ENCODE measurements at regions not wholly inside any gene's neighbourhood (a gene's known extent, or its start where the extent isn't known, plus 50 kb on each side); places are given as distances from the start of the nearest gene placed in this dataset.

GRCh38 chr5:30121043-30121442 is 1072.4 kb upstream of the CDH6 start:
- DNase-seq: no peak

- no peak for DNase-seq
Observed at GRCh38 chr5:30117135-30117534, 1076.4 kb upstream of the CDH6 start.

- no peak for DNase-seq
Observed at GRCh38 chr5:30113542-30113941, 1079.9 kb upstream of the CDH6 start.

GRCh38 chr5:30112867-30113266 is 1080.6 kb upstream of the CDH6 start:
- DNase-seq: no peak

GRCh38 chr5:30108051-30108450 is 1085.4 kb upstream of the CDH6 start:
- DNase-seq: no peak

- DNase-seq: no peak
Observed at GRCh38 chr5:30106596-30106995, 1086.9 kb upstream of the CDH6 start.

GRCh38 chr5:30104872-30105596 is 1088.5 kb upstream of the CDH6 start:
- DNase-seq: no peak

GRCh38 chr5:30103452-30104202 is 1089.9 kb upstream of the CDH6 start:
- DNase-seq: no peak

- DNase-seq: no peak
Observed at GRCh38 chr5:30103052-30103451, 1090.4 kb upstream of the CDH6 start.

- DNase-seq: no peak
Observed at GRCh38 chr5:30102185-30102584, 1091.3 kb upstream of the CDH6 start.

- DNase-seq: no peak
Observed at GRCh38 chr5:30100929-30101328, 1092.6 kb upstream of the CDH6 start.

- DNase-seq: no peak
Observed at GRCh38 chr5:30100148-30100713, 1093.3 kb upstream of the CDH6 start.

- peak; percentile 1 for DNase-seq
Observed at GRCh38 chr5:30099634-30100033, 1093.9 kb upstream of the CDH6 start.

- no peak for DNase-seq
Observed at GRCh38 chr5:30098940-30099339, 1094.5 kb upstream of the CDH6 start.

GRCh38 chr5:30092548-30092947 is 1100.9 kb upstream of the CDH6 start:
- no peak for DNase-seq

GRCh38 chr5:30069441-30070263 is 1123.8 kb upstream of the CDH6 start:
- no peak for DNase-seq

- DNase-seq: no peak
Observed at GRCh38 chr5:30063503-30063902, 1130.0 kb upstream of the CDH6 start.

- DNase-seq: no peak
Observed at GRCh38 chr5:30051976-30052375, 1141.5 kb upstream of the CDH6 start.

- DNase-seq: no peak
Observed at GRCh38 chr5:30050056-30050815, 1143.2 kb upstream of the CDH6 start.

- no peak for DNase-seq
Observed at GRCh38 chr5:30042677-30043076, 1150.8 kb upstream of the CDH6 start.

- DNase-seq: no peak
Observed at GRCh38 chr5:30041831-30042385, 1151.6 kb upstream of the CDH6 start.

GRCh38 chr5:30041291-30041690 is 1152.2 kb upstream of the CDH6 start:
- DNase-seq: no peak

All from NCI-H1092 (cell line).